Neural progenitor cell (in vitro differentiated cells): ENCODE measurements at regions not wholly inside any gene's neighbourhood (a gene's known extent, or its start where the extent isn't known, plus 50 kb on each side); places are given as distances from the start of the nearest gene placed in this dataset.

Source experiments
- DNase-seq: peaks from one replicate; pipeline ENCODE4 v3.0.0-alpha.2; 2016; ENCODE audit warnings: low spot score
- H2AFZ ChIP-seq: fragments of 200-600 bp; sonication (generic); replicated peaks from 2 replicates; pipeline ENCODE4 v1.6.1; 2016; ENCODE audit warnings: antibody characterized with exemption
- H3F3A ChIP-seq: fragments of 200-600 bp; sonication (generic); 2 replicates; pipeline ENCODE4 v1.6.1; 2016; ENCODE audit warnings: antibody characterized with exemption, low read depth
- H3K27ac ChIP-seq: fragments of 200-600 bp; sonication (generic); 2 replicates; pipeline ENCODE4 v1.5.1; 2016; ENCODE audit warnings: mild to moderate bottlenecking
- H3K27me3 ChIP-seq: fragments of 200-600 bp; sonication (generic); 2 replicates; pipeline ENCODE4 v1.6.1; 2016; ENCODE audit warnings: mild to moderate bottlenecking, moderate library complexity
- H3K36me3 ChIP-seq: fragments of 200-600 bp; sonication (generic); 2 replicates; pipeline ENCODE4 v1.5.1; 2016
- H3K4me1 ChIP-seq: fragments of 200-600 bp; sonication (generic); 2 replicates; pipeline ENCODE4 v1.6.1; 2016; ENCODE audit warnings: mixed run types
- H3K4me2 ChIP-seq: fragments of 200-600 bp; sonication (generic); 2 replicates; pipeline ENCODE4 v1.6.1; 2016
- H3K4me3 ChIP-seq: fragments of 200-600 bp; sonication (generic); 2 replicates; pipeline ENCODE4 v1.5.1; 2016
- H3K79me2 ChIP-seq: fragments of 200-600 bp; sonication (generic); 2 replicates; pipeline ENCODE4 v1.6.1; 2016; ENCODE audit warnings: low read depth
- H3K9ac ChIP-seq: fragments of 200-600 bp; sonication (generic); 2 replicates; pipeline ENCODE4 v1.6.1; 2016
- H3K9me3 ChIP-seq: fragments of 200-600 bp; sonication (generic); 2 replicates; pipeline ENCODE4 v1.5.1; 2016; ENCODE audit warnings: low read depth
- H4K20me1 ChIP-seq: fragments of 200-600 bp; sonication (generic); 2 replicates; pipeline ENCODE4 v1.6.1; 2016; ENCODE audit warnings: low read depth
- H3K27ac Mint-ChIP-seq: 3 replicates; pipeline ENCODE4 v1.8.0; 2021; ENCODE audit warnings: mixed read lengths
- H3K27me3 Mint-ChIP-seq: 2 replicates; pipeline ENCODE4 v1.8.0; 2022; ENCODE audit warnings: low read depth, mild to moderate bottlenecking, inconsistent platforms, moderate library complexity, mixed read lengths; ENCODE audit not compliant: insufficient read depth
- H3K36me3 Mint-ChIP-seq: 3 replicates; pipeline ENCODE4 v1.8.0; 2021; ENCODE audit warnings: mixed read lengths
- H3K4me1 Mint-ChIP-seq: 3 replicates; pipeline ENCODE4 v1.8.0; 2021; ENCODE audit warnings: mixed read lengths
- H3K4me3 Mint-ChIP-seq: 3 replicates; pipeline ENCODE4 v1.8.0; 2021; ENCODE audit warnings: mild to moderate bottlenecking, moderate library complexity, mixed read lengths
- H3K9me3 Mint-ChIP-seq: 3 replicates; pipeline ENCODE4 v1.8.0; 2020; ENCODE audit warnings: mixed read lengths
- EZH2 ChIP-seq: fragments of 200-600 bp; sonication (generic); IDR thresholded peaks from 2 replicates; pipeline ENCODE4 v1.6.1; 2017; ENCODE audit warnings: antibody characterized with exemption, mild to moderate bottlenecking, moderate library complexity
- EZH2phosphoT487 ChIP-seq: fragments of 200-600 bp; sonication (generic); IDR thresholded peaks from 2 replicates; pipeline ENCODE4 v1.6.1; 2017; ENCODE audit warnings: antibody characterized with exemption
- TF ChIP-seq, protein P1 (sequence below): fragments of 200-600 bp; sonication (generic); IDR thresholded peaks from 2 replicates; pipeline ENCODE4 v1.5.1; 2017; ENCODE audit warnings: antibody characterized with exemption, mild to moderate bottlenecking

DNA sequence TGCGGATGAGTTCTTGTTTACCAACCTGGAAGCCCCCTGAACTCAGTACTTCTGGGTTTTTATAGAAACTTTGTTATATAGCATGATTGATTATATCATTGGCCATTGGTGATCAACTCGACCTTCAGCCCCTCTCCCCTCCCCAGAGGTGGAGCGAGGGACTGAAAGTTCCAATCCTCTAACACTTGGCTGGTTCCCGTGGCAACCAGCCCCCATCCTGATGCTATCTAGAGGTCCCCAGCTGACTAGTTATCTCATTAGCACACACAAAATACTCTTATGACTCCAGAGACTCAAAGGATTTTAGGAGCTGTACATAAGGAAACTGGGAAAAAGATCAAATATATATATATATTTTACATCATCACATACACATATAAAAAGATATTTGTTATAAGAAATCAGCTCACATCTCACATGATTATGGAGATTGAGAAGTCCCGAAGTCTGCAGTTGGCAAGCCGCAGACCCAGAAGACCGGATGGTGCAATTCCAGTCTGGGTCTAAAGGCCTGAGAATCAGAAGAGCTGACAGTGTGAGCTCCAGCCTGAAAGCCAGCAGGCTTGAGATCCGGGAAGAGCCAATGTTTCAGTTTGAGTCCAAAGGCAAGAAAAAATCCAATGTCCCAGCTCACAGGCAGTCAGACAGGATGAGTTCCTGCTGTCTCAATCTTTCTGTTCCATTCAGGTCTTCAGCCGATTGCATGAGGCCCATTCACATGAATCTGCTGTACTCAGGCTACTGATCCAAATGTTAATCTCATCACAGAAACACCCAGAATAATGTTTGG lies 179.3 kb upstream of the DTNBP1 start:
- Mint-ChIP-seq H3K27me3 (peaks cover 2% of the 10 kb centered on the region), H3K9me3 (no peaks in the 10 kb centered on the region), H3K27ac (no peak overlapping the region), H3K36me3 (no peaks in the 10 kb centered on the region), H3K4me3 (no peak overlapping the region), H3K4me1 (peaks cover 40% of the 10 kb centered on the region)
- no peaks in the 10 kb centered on the region for H3K79me2 ChIP-seq
- H3K27ac ChIP-seq = no peak overlapping the region
- H3F3A ChIP-seq = no peaks in the 10 kb centered on the region
- no peaks in the 10 kb centered on the region for H3K36me3 ChIP-seq
- no peak overlapping the region for H3K4me2 ChIP-seq
- no peak overlapping the region for H3K4me3 ChIP-seq
- H2AFZ ChIP-seq = no peak overlapping the region
- H3K9me3 ChIP-seq = no peaks in the 10 kb centered on the region
- H3K4me1 ChIP-seq = peaks cover 7% of the 10 kb centered on the region
- H3K9ac ChIP-seq = no peak overlapping the region
- no peak for TF ChIP-seq EZH2phosphoT487
- TF ChIP-seq, protein P1, sequence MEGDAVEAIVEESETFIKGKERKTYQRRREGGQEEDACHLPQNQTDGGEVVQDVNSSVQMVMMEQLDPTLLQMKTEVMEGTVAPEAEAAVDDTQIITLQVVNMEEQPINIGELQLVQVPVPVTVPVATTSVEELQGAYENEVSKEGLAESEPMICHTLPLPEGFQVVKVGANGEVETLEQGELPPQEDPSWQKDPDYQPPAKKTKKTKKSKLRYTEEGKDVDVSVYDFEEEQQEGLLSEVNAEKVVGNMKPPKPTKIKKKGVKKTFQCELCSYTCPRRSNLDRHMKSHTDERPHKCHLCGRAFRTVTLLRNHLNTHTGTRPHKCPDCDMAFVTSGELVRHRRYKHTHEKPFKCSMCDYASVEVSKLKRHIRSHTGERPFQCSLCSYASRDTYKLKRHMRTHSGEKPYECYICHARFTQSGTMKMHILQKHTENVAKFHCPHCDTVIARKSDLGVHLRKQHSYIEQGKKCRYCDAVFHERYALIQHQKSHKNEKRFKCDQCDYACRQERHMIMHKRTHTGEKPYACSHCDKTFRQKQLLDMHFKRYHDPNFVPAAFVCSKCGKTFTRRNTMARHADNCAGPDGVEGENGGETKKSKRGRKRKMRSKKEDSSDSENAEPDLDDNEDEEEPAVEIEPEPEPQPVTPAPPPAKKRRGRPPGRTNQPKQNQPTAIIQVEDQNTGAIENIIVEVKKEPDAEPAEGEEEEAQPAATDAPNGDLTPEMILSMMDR = no peak
- TF ChIP-seq EZH2 = no peak
- H4K20me1 ChIP-seq = no peaks in the 10 kb centered on the region
- no peak for DNase-seq
- H3K27me3 ChIP-seq = no peaks in the 10 kb centered on the region

DNA sequence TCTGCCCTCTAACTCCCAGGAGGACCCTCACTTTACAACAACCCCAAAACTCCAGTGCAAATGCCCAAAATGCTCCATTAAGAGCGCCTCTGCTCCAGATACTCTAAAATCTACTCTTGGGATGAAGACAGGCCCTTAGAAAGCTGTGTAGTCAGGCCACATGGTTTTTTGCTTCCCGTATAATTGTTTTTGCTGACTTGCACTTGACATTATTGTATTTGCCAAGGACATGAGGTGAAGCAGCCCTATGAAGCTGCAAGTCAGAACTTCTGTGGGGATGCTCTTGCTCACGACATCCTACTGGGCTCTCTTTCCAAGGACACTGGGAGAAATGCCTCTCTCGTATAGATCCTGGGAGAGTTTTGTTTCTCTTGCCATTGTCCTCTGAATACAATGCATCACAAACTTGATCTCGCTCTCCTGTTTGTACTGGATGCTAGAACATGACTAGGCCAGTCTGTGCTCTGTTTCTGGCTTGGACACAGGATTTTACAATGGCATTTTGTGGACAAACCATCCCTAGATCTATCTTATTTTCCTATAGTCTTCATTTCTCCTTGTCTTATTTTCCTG lies 177.2 kb upstream of the DTNBP1 start:
- Histone ChIP-seq H3K27ac (no peak overlapping the region), H3K27me3 (no peaks in the 10 kb centered on the region), H2AFZ (no peak overlapping the region), H3K9ac (no peak overlapping the region), H3F3A (no peaks in the 10 kb centered on the region), H3K4me3 (no peak overlapping the region), H3K4me2 (no peak overlapping the region), H3K36me3 (no peaks in the 10 kb centered on the region), H3K79me2 (no peaks in the 10 kb centered on the region), H3K9me3 (no peaks in the 10 kb centered on the region), H3K4me1 (no peaks in the 10 kb centered on the region), H4K20me1 (no peaks in the 10 kb centered on the region)
- TF ChIP-seq EZH2 (no peak), EZH2phosphoT487 (no peak)
- TF ChIP-seq, protein P1 = no peak
- DNase-seq = no peak
- Mint-ChIP-seq H3K4me1 (peaks cover 38% of the 10 kb centered on the region), H3K27ac (no peak overlapping the region), H3K36me3 (no peaks in the 10 kb centered on the region), H3K4me3 (no peak overlapping the region), H3K27me3 (peaks cover 2% of the 10 kb centered on the region), H3K9me3 (no peaks in the 10 kb centered on the region)

DNA sequence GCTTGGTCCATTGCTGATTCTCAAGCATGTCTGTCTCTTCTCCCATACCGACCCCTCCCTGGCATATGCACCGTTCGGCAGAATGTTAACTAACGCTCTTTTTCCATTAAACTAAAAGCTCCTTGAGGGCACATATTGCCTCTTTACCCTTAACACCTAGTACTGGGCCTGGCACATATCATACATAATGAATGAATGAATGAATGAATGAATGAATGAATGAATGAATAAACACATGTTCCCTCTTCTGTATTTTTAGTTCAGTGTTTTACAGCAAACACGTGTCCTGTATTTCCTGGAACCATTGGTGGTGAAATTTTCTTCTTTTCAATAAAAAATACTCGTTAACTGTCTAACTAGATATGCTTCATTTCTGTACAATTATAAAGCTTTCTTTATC lies 174.4 kb upstream of the DTNBP1 start:
- Histone ChIP-seq H3K4me1 (no peaks in the 10 kb centered on the region), H4K20me1 (no peaks in the 10 kb centered on the region), H3K36me3 (no peaks in the 10 kb centered on the region), H3F3A (no peaks in the 10 kb centered on the region), H3K4me3 (no peak overlapping the region), H2AFZ (no peak overlapping the region), H3K9me3 (no peaks in the 10 kb centered on the region), H3K9ac (no peak overlapping the region), H3K79me2 (no peaks in the 10 kb centered on the region), H3K27me3 (no peaks in the 10 kb centered on the region), H3K27ac (no peak overlapping the region), H3K4me2 (no peak overlapping the region)
- DNase-seq = no peak
- Mint-ChIP-seq H3K36me3 (no peaks in the 10 kb centered on the region), H3K27ac (no peak overlapping the region), H3K9me3 (no peaks in the 10 kb centered on the region), H3K4me3 (no peak overlapping the region), H3K4me1 (peaks cover 19% of the 10 kb centered on the region), H3K27me3 (peaks cover 2% of the 10 kb centered on the region)
- TF ChIP-seq EZH2 = no peak
- no peak for TF ChIP-seq EZH2phosphoT487
- TF ChIP-seq, protein P1 = no peak
